Choroid plexus epithelial cell (primary cell): ENCODE measurements at regions not wholly inside any gene's neighbourhood (a gene's known extent, or its start where the extent isn't known, plus 50 kb on each side); places are given as distances from the start of the nearest gene placed in this dataset.

Experiments
- DNase-seq: peaks from one replicate; pipeline ENCODE4 v3.0.0-alpha.2; 2010; ENCODE audit warnings: low read depth
- H3K4me3 ChIP-seq: 2 replicates; pipeline ENCODE4 v1.5.1; 2011; ENCODE audit warnings: low read depth, mild to moderate bottlenecking, control low read depth, low read length, moderate library complexity
- CTCF ChIP-seq: conservative IDR thresholded peaks from 2 replicates; pipeline ENCODE4 v1.5.1; 2011; ENCODE audit warnings: low read depth, mild to moderate bottlenecking, control low read depth, inconsistent platforms, low read length, moderate library complexity

- TF ChIP-seq CTCF = no peak
- DNase-seq = no peak
- H3K4me3 ChIP-seq = no peak overlapping the region
These were observed 1031.8 kb upstream of the NR2F2 start for GRCh38 chr15:95298729-95299128.

GRCh38 chr15:95300958-95301357, 1029.5 kb upstream of the NR2F2 start:
- DNase-seq = peak; percentile 65
- no peak for TF ChIP-seq CTCF
- H3K4me3 ChIP-seq = no peak overlapping the region

- TF ChIP-seq CTCF = no peak
- H3K4me3 ChIP-seq = no peak overlapping the region
- no peak for DNase-seq
These were observed 1028.3 kb upstream of the NR2F2 start for GRCh38 chr15:95302206-95302605.

GRCh38 chr15:95302809-95303208, 1027.7 kb upstream of the NR2F2 start:
- no peak overlapping the region for H3K4me3 ChIP-seq
- TF ChIP-seq CTCF = no peak
- DNase-seq = no peak

- no peak for TF ChIP-seq CTCF
- DNase-seq = no peak
- no peak overlapping the region for H3K4me3 ChIP-seq
These were observed 1026.8 kb upstream of the NR2F2 start for GRCh38 chr15:95303713-95304112.

- H3K4me3 ChIP-seq = peak overlapping the region; percentile 18
- peak; percentile 82 for DNase-seq
- TF ChIP-seq CTCF = no peak
These were observed 1026.2 kb upstream of the NR2F2 start for GRCh38 chr15:95304151-95304946.

GRCh38 chr15:95304947-95305400, 1025.5 kb upstream of the NR2F2 start:
- no peak overlapping the region for H3K4me3 ChIP-seq
- DNase-seq = no peak
- no peak for TF ChIP-seq CTCF
